OCI-LY7 (cell line): ENCODE measurements at regions not wholly inside any gene's neighbourhood (a gene's known extent, or its start where the extent isn't known, plus 50 kb on each side); places are given as distances from the start of the nearest gene placed in this dataset.

ENCODE experiments used
- EZH2phosphoT487 ChIP-seq: fragments of 200-600 bp; sonication (generic); IDR thresholded peaks from 2 replicates; pipeline ENCODE4 v1.6.1; 2018; ENCODE audit warnings: low read depth, borderline replicate concordance, mild to moderate bottlenecking, mixed run types, antibody characterized with exemption, low read length, moderate library complexity, mixed read lengths
- TF ChIP-seq, protein P1 (sequence below): fragments of 200-600 bp; sonication (generic); conservative IDR thresholded peaks from 2 replicates; pipeline ENCODE4 v1.5.1; 2014; ENCODE audit warnings: mild to moderate bottlenecking, antibody characterized with exemption, low read length, moderate library complexity, mixed read lengths

DNA sequence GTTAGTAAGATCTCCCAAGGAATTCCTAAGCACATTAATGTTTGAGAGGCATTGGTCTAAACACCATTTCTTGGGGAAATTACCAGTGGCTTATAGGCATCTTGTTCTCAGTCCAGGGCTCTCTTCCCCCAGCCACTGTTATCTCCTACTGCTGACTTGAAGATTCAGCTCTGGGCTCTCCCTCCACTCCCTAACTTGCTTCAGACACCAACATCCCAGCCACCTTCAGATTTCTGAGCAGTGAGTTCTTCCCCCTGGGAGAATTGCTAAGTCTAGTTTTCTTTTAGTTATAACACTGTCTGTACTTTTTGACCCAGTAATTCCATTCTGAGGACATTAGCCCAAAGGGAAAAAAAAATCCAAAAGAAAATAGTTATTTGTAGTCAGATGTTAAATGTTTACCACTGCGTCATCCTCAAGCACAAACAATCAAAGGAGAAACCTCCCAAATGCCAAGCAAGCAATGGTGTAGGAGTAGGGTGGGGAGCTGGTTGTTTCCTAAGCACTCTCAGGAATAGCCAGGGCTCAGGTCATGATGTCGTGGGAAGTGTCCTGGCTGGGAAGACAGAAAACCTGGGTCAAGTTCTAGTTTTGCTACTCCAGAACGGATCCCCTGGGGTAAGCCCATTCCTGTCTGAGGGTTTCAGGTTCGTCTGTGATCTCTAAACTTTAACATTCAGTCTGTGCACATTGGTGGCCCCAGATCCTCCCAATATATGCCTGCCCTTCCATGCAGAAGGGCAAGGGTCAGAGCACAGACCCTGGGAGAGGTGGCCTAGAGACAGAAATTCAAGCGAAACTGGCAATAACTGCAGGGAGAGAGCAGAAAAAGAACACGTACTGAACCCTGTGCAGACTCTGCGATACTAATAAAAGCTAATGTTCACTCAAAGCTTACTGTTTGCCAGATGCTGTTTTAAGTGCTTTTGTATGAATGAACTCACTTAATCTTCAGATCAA, 191.1 kb upstream of the FGGY start:
- TF ChIP-seq, protein P1, sequence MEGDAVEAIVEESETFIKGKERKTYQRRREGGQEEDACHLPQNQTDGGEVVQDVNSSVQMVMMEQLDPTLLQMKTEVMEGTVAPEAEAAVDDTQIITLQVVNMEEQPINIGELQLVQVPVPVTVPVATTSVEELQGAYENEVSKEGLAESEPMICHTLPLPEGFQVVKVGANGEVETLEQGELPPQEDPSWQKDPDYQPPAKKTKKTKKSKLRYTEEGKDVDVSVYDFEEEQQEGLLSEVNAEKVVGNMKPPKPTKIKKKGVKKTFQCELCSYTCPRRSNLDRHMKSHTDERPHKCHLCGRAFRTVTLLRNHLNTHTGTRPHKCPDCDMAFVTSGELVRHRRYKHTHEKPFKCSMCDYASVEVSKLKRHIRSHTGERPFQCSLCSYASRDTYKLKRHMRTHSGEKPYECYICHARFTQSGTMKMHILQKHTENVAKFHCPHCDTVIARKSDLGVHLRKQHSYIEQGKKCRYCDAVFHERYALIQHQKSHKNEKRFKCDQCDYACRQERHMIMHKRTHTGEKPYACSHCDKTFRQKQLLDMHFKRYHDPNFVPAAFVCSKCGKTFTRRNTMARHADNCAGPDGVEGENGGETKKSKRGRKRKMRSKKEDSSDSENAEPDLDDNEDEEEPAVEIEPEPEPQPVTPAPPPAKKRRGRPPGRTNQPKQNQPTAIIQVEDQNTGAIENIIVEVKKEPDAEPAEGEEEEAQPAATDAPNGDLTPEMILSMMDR = no peak
- TF ChIP-seq EZH2phosphoT487 = no peak
